DMS153 treated with DMSO at 0.1 percent for 48 hours (cell line): ENCODE measurements at regions not wholly inside any gene's neighbourhood (a gene's known extent, or its start where the extent isn't known, plus 50 kb on each side); places are given as distances from the start of the nearest gene placed in this dataset.
"Not testable (repeated sequence)": the region's sequence is repeated elsewhere in the genome, so short reads cannot be mapped to it uniquely, and the experiment has no call there.

ENCODE experiments used
- DNase-seq: peaks from one replicate; lab custom pipeline; 2025; ENCODE audit not compliant: unreplicated experiment; lab: John Stamatoyannopoulos, UW

GRCh38 chr9:38342532-38342931, 50.0 kb upstream of the ALDH1B1 start:
- no peak for DNase-seq

DNA sequence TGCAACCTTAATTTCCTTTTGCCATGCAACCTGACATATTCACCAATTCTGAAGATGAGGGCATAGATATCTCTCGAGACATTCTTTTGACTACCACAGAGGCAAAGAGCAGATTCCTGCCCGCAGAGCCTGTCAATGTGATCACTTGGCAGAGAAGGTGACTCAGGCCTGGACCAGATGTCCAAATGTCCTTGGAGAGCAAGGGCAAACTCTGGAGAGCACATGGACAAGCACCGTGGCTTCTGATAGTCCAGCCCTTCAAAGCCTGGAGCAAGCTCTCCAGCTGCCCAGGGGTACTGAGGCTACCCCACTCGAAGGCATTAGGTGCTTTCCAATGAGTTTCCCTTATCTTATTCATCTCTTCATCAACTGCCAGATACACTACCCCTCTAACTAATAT, 50.4 kb upstream of the ALDH1B1 start:
- no peak for DNase-seq

DNA sequence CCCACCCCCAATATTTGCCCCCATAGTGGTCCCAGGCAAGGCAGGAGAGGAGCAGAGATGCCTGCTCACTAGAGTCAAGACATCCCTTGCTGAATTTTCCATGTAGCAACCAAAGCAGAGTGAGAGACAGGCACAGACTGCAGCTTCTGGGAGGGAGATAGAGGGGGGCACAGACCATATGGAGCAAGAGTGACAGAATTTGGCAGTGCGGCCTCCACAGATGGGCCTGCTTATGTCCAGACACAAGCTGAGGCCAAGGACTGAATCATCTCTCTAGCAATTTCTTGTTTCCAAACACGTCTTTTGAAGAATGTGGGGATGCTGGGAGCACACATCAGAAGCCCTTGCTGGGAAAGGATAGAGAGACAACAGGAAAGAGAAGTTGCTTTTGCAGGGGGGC, 53.0 kb upstream of the ALDH1B1 start:
- no peak for DNase-seq

DNA sequence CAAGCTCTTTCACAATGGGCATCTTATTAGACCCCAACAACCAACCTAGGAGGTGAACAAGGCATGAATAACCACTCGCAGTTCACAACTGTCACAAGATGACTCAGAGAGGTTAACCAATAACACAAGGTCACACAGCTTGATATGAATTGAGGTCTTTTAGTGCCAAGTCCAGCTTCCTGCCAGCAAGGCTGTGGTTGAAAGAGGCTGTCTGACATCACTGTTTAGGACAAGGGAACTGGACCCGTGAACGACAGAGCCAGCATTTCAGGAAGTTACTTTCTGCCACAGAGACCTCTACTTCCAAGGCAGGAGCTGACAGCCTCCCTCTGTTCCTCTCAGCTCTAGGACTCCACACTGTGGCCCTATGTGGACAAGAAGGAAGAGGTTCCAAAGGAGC, 53.4 kb upstream of the ALDH1B1 start:
- no peak for DNase-seq

DNA sequence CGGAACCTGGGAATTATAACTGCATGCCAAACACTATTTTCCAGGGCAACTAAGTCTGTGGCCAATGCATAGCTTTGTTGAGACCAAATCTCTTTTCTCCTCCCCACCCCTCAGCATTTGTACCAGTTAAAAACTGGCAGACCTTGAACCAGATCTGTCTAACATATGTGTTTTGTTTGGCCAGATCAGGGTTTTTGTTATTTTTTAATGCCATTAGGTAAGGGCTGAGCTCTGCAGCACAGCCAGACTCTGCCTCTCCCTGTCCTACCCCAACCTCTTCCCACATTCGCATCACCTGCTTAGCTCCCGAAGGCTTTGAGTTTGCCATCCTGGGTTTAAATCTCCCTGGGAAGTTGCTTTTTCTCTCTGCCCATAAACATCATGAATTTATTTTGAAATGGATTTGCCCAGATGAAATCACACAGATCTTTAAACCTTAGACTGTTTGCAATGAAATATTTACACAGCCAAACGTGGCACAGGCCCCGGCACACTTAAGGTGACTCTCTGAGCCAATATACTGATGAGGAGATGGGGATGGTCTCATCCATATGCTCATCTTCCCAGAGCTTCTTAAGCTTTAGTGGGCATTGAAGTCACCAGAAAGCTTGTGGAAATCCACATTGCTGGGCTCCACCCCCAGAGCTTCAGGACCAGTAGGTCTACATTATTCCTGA, 54.0 kb upstream of the ALDH1B1 start:
- no peak for DNase-seq

DNA sequence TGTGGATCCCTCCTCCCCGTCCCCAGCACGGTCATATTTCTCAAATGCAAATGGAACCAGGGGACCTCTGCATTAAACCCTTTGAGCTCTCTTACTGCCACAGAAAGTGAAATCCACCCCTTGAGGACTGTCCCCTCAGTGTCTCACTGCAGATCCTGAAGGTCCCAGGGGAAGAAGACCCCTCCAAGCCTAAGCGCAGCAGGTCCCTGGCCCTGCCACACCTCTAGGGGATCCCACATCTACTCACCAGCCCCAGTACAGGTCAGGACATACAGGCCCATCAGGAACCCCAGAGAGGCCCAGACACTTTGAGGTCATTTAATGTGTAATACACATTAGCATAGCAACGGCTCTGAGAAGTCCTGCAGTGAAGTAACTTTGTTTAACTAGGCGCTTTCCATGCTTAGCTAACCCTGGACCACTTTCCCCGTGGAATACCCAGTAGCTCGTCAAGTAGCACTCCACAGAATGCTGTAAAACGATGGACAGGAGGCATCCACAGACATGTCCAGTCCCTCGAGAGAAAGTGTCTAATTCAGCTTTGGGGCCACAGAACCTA, 54.7 kb upstream of the ALDH1B1 start:
- DNase-seq = no peak

DNA sequence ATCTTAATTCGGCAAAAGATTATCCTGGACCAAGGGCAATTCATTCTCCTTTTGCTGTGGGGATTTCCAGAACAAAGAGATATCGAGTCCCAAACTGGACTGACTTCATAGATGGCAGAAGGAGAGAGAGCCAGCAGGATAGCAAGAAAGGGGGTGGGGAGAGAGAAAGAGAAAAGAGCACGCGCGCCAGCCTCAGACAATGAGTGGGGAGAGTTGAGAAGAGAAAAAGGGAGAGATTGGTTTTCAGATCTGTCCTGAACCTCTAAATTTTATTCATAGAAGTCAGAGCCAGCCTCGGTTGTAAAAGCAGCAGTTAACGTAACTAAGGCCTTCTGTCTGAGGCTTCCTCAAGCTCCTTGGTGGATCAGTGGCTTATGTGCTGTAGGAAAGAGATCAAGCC, 55.3 kb upstream of the ALDH1B1 start:
- no peak for DNase-seq

DNA sequence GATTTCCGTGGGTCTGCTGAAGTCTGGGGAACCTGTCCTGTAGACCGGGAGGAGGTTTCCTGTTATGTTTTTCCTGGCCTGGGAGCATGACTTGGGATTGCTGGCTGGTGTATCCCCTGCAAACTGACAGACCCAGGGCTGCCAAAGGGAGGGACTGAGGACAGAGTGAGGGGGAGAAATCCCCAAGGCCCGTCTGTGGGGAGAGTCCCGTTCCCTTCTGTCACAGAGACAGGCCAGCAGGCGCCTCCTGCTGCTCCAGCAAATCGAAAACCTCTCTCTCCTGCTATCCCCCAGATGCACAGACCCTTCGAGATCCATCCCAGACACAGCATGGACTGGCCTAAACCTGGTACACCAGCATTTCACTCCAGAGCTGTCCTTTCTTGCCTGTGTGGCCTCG, 56.2 kb upstream of the ALDH1B1 start:
- no peak for DNase-seq

DNA sequence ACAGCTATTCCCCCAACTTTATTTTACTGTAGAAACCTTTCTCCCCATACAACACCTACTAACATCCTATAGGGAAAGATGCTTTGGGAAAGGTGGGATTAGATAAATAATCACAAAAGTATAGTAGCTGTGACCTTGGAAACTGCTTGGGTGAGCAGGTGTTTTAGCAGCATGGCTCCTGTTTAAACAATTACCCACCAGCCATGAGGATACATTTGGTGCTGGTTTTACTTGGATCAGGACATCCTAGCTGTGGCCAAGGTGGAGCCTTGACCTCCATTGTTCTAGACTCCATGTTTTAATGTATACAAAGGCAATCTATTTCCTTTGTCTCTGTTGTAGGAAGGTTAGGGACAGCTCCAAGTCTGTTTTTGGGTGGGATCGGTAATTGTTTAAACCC, 56.8 kb upstream of the ALDH1B1 start:
- DNase-seq = no peak

GRCh38 chr9:38334234-38334633, 58.3 kb upstream of the ALDH1B1 start:
- DNase-seq = no peak

GRCh38 chr9:38333047-38333446, 59.5 kb upstream of the ALDH1B1 start:
- DNase-seq = no peak

DNA sequence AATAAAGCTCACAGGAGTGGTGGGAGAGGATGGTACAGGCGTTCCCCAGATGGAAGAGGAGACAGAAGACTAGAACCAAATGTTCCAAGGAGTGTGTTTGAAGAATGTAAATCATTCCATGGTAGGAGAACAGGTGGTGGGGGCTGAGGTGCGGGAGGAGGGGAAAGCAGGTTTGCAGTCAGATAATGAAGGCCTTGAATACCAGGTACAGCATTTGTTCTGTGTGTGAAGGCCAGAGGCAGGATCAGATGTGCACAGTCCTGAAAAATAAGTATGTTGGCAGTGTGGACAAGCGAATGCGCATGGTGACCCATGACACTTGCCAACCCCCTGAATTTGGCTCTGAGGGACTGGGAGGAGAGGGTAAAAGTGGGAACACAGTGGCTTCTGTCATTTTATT, 59.9 kb upstream of the ALDH1B1 start:
- DNase-seq = no peak

DNA sequence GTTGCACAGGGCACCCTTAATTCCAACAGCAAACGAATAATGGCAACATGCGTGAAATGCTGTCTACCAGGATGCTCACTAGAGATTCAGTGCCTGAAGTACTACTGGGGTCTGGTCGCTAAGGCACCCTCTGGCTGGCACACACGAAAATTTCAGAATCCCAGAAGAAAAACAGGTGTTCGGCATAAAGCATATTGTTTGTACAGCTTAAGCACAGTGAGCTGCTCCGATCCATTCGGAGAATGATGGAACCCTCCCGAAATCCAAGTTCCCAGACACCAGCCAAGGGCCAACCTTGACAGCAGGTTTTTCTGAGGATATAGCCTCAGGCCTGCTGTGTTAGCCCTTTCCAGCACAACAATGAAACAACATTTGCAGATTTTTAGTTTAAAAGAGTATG, 61.4 kb upstream of the ALDH1B1 start:
- no peak for DNase-seq

GRCh38 chr9:38329968-38330367, 62.5 kb upstream of the ALDH1B1 start:
- no peak for DNase-seq

DNA sequence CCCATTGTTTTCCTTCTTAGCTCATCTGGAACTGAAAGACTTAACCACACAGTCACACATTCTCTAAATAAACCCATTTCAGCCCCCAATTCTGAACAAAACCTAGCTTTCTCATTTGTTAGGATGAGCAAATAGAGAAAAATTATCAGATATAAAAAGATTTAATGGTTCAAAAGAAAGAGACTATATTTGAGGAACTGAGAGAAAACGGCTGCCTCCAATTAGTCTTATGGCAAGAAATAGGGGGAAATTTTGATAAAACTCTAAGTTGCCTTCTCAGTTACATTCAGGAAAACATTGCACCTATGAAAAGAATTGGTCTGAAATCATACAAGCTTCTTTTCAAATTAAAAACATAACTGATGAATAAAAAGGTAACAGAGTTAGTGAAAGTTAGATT, 63.7 kb upstream of the ALDH1B1 start:
- DNase-seq = no peak

DNA sequence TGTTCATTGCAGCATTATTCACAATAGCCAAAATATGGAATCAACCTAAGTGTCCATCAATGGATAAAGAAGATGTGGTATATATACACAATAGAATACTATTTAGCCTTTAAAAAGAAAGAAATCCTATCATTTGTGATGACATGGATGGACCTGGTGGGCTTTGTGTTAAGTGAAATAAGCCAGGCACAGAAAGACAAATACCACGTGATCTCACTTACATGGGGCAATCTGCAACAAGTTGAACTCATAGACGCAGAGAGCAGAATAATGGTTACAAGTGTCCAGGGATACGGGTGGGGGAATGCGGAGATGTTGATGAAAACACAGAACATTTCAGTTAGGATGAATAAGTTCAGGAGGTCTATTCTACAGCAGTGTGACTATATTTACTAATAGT, 66.4 kb upstream of the ALDH1B1 start:
- DNase-seq = no peak

- not testable (repeated sequence) for DNase-seq
These were observed 68.3 kb upstream of the ALDH1B1 start for GRCh38 chr9:38324213-38324612.

- DNase-seq = no peak
These were observed 69.6 kb upstream of the ALDH1B1 start for GRCh38 chr9:38322937-38323336.

DNA sequence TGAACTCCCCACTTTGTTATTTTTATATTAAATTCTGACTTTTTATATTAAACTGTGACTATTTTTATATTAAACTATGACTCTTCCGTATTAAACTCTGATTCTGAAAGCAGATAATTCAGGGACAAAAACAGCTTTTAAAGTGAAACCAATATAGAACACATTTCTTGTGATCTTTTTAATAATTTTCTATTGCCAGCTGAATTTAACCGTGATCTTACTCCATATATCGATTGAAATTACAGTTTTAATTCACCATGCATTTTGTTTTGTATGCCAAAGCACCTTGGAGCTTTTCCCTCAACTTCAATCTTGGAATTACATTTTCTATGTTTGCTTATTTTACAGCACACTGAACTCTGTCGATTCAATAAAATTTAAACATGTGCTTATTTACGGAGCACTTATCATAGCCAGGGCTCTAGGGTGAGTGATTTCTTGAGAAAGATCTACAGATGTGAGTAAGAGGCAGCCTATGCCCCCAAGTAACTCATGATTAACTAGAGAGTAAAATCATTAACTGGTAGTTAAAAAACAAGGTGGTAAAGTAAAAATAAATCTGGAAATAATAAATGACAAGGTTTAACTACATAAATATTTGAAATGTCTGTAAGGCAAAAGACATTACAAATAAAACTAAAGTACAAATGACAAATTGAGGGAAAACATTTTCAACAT, 72.9 kb upstream of the ALDH1B1 start:
- DNase-seq = no peak

DNA sequence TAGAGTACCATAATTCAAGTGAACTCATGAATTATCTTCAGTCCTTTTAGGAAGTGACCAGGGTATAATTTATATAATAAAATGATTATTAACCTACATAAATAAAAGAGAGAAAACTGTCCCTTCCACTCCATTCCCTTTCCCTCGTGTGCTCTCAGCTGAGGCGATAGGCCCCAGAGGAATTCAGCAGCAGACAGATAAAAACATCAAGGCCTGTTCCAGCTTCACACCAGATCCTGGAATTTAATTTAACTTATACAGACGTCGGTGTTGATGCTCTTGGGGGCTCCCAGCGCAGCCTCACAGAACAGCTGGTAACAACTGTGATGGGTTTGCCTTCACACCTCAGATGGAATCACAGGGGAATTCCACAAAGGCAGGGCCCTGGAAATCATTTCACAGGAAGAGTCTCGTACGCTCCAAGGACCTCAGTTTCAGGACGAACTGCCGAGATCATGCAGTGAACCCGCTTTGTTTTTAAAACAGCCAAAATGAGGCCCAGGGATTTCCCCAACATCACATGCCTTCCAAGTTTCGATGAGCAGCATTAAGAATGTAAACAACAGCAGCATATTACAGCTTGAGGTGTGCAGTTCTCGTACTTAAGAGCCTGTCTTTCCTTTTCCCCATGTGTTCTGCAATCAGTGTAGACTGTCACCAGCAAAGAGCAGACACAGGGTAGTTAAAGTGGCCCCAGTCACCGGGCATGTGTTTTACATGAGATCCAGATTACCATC, 73.6 kb upstream of the ALDH1B1 start:
- no peak for DNase-seq

DNA sequence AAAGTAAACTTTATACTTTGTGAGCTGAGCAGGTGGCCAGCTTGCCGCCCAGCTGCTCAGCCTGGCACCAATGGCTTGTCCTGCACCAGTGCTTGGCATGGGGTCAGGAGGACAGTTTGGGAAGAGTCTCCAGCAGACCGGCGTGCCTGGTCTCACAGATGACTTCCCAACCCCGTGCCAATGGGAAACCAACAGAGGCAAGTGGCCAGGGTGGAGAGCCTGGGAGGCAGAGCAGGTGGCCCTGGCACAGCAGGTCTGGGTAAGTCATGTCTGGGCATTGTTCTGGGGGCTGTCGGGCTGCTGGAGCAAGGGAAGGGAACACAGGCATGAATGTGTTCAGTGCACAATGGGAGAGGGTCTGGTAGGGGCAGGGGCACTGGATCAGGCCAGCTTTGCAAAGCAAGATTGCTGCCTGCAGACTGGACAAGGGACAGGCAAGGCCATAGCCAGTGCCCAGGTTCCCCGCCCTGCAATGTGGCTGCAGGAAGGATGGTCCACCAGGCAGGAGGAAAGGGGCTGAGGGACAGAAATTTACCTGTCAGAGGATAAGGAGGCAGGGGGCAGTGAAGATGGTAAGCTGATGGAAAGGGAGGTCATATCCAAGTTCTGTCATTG, 76.2 kb upstream of the ALDH1B1 start:
- no peak for DNase-seq
